Right lobe of liver (tissue), 6 donors: ENCODE measurements at regions not wholly inside any gene's neighbourhood (a gene's known extent, or its start where the extent isn't known, plus 50 kb on each side); places are given as distances from the start of the nearest gene placed in this dataset.

ENCODE experiments used
- ATAC-seq, 4 donors: fragments of 200-7000 bp; cut with Tn5 transposase; one replicate each; pipeline ENCODE4 v1.9.1; 2020; ENCODE audit warnings: mild to moderate bottlenecking in 4 of 4, moderate library complexity in 4 of 4
- DNase-seq, 3 donors: peaks; one replicate each; pipeline ENCODE4 v3.0.0-alpha.2; 2020
- H3K27ac ChIP-seq, 3 donors: fragments of 200-600 bp; one replicate each; pipeline ENCODE4 v1.8.0; 2022
- H3K27me3 ChIP-seq, 2 donors: fragments of 200-600 bp; one replicate each; pipeline ENCODE4 v1.8.0; 2022
- H3K36me3 ChIP-seq, 4 donors: fragments of 200-600 bp; sonication (generic) in 1 of 4; one replicate each; pipeline versions ENCODE4 v1.5.1 to v1.8.0; 2017 to 2022; ENCODE audit warnings: control low read depth in 1 of 4
- H3K4me1 ChIP-seq, 4 donors: fragments of 200-600 bp; sonication (generic) in 1 of 4; one replicate each; pipeline versions ENCODE4 v1.5.1 to v1.8.0; 2017 to 2022; ENCODE audit warnings: control low read depth in 1 of 4
- H3K4me3 ChIP-seq, 3 donors: fragments of 200-600 bp; one replicate each; pipeline ENCODE4 v1.8.0; 2022
- H3K9me3 ChIP-seq, 4 donors: fragments of 200-600 bp; sonication (generic) in 1 of 4; one replicate each; pipeline versions ENCODE4 v1.5.1 to v1.8.0; 2017 to 2022; ENCODE audit warnings: control low read depth in 1 of 4
- CTCF ChIP-seq, 4 donors: fragments of 200-600 bp in 3 of 4; fragments of 450-650 bp in 1 of 4; IDR thresholded peaks; one replicate each; pipeline versions ENCODE4 v1.5.1 to v1.8.0; 2016 to 2022; ENCODE audit warnings: antibody characterized with exemption in 4 of 4, mild to moderate bottlenecking in 2 of 4
- POLR2A ChIP-seq: fragments of 450-650 bp; IDR thresholded peaks from one replicate; pipeline ENCODE4 v1.6.1; 2017; ENCODE audit warnings: antibody characterized with exemption, mild to moderate bottlenecking
- WGBS: methylation state at CpG from one replicate; pipeline ENCODE4 v1.1.6; 2018; ENCODE audit warnings: low coverage, low lambda C conversion rate; ENCODE audit not compliant: insufficient coverage; ENCODE audit errors: missing lambda C conversion rate; 5-methylcytosine and 5-hydroxymethylcytosine counted together
- intact Hi-C, 2 donors: fragments of 100-400 bp; cut with DNase I; formaldehyde crosslinking; loops; one replicate each; pipeline versions ENCODE4 v1.11.2 to v1.14.1; 2022
- donor health status: DM: no; HTN: yes; CAD: no.
- donor health status: DM: no; HTN: no; CAD: no.
- donor health status: DM: no; HTN: no; CAD: no.
- donor health status: DM: no; HTN: yes; CAD: no.
- donor health status: DM: no; HTN: yes; CAD: no.

- no peak overlapping the region for H3K27ac ChIP-seq
- no peaks in the 10 kb centered on the region for H3K4me1 ChIP-seq
- H3K36me3 ChIP-seq: no peaks in the 10 kb centered on the region
- no peak for DNase-seq
- WGBS: 23% methylated on average over 5 of the region's 5 CpGs
- intact Hi-C loops: no loop called here
- H3K27me3 ChIP-seq: no peaks in the 10 kb centered on the region
- ATAC-seq: peak in 1 of 4 donors; percentile 20
- H3K9me3 ChIP-seq: no peaks in the 10 kb centered on the region
- no peak overlapping the region for H3K4me3 ChIP-seq
- TF ChIP-seq POLR2A (no peak), CTCF (IDR thresholded peaks at IDR 0.05) (no peak)
Observed at GRCh38 chr3:157948605-157949383, 157.4 kb downstream of the SHOX2 start.

GRCh38 chr3:157939166-157939565 lies 167.1 kb downstream of the SHOX2 start:
- ATAC-seq (no peak), DNase-seq (no peak)
- TF ChIP-seq POLR2A (no peak), CTCF (IDR thresholded peaks at IDR 0.05) (no peak)
- Histone ChIP-seq H3K4me3 (no peak overlapping the region), H3K36me3 (no peaks in the 10 kb centered on the region), H3K27ac (no peak overlapping the region), H3K27me3 (no peaks in the 10 kb centered on the region), H3K9me3 (no peaks in the 10 kb centered on the region), H3K4me1 (no peaks in the 10 kb centered on the region)
- intact Hi-C loops: no loop called here
- 64% methylated on average over 4 of the region's 4 CpGs for WGBS

- H3K4me1 ChIP-seq: no peaks in the 10 kb centered on the region
- TF ChIP-seq POLR2A: no peak
- TF ChIP-seq CTCF (IDR thresholded peaks at IDR 0.05): no peak
- intact Hi-C loops: no loop called here
- 52% methylated on average over 5 of the region's 5 CpGs for WGBS
- DNase-seq: no peak
- no peak overlapping the region for H3K27ac ChIP-seq
- H3K27me3 ChIP-seq: no peaks in the 10 kb centered on the region
- ATAC-seq: no peak
- H3K4me3 ChIP-seq: no peak overlapping the region
- no peaks in the 10 kb centered on the region for H3K9me3 ChIP-seq
- no peaks in the 10 kb centered on the region for H3K36me3 ChIP-seq
Observed at GRCh38 chr3:157938154-157938779, 168.0 kb downstream of the SHOX2 start.

- Histone ChIP-seq H3K4me3 (no peak overlapping the region), H3K27me3 (no peaks in the 10 kb centered on the region), H3K36me3 (no peaks in the 10 kb centered on the region), H3K27ac (no peak overlapping the region), H3K4me1 (no peaks in the 10 kb centered on the region), H3K9me3 (no peaks in the 10 kb centered on the region)
- no peak for TF ChIP-seq POLR2A
- TF ChIP-seq CTCF (IDR thresholded peaks at IDR 0.05): no peak
- intact Hi-C loops: no loop called here
- DNase-seq (no peak), ATAC-seq (no peak)
- WGBS: 53% methylated on average over 6 of the region's 6 CpGs
Observed at GRCh38 chr3:157931517-157931916, 174.7 kb downstream of the SHOX2 start.
